HEK293 (cell line): ENCODE measurements at regions not wholly inside any gene's neighbourhood (a gene's known extent, or its start where the extent isn't known, plus 50 kb on each side); places are given as distances from the start of the nearest gene placed in this dataset.

Experiments
- CTCF ChIA-PET: fragments of 350-600 bp; formaldehyde crosslinking; extraction: SDS; loops from one replicate; lab custom pipeline; 2021; ENCODE audit warnings: antibody characterized with exemption; lab: Yijun Ruan, JAX
- POLR2A ChIA-PET: fragments of 300-600 bp; formaldehyde crosslinking; extraction: SDS; loops from one replicate; lab custom pipeline; 2020; ENCODE audit warnings: antibody characterized with exemption, inconsistent platforms; lab: Yijun Ruan, JAX
- H3K27ac ChIP-seq: fragments of 200-500 bp; sonication (Bioruptor generic); 2 replicates; pipeline ENCODE4 v1.5.1; 2014; ENCODE audit warnings: low read depth, low read length, control low read depth, inconsistent platforms; ENCODE audit errors: extremely low read depth
- H3K36me3 ChIP-seq, 2 experiments: fragments of 200-500 bp in 1 of 2; sonication (Bioruptor generic) in 1 of 2; 1 replicate in 1 of 2; 2 replicates in 1 of 2; pipeline ENCODE4 v1.5.1; 2014 to 2017; ENCODE audit warnings: inconsistent platforms in 2 of 2, low read length in 2 of 2; ENCODE audit not compliant: control insufficient read depth in 2 of 2, insufficient read depth in 1 of 2
- H3K4me1 ChIP-seq: fragments of 200-500 bp; sonication (Bioruptor generic); 2 replicates; pipeline ENCODE4 v1.5.1; 2014; ENCODE audit warnings: mild to moderate bottlenecking, low read length, inconsistent platforms; ENCODE audit not compliant: control insufficient read depth, insufficient read depth
- H3K4me3 ChIP-seq: 2 replicates; pipeline ENCODE4 v1.5.1; 2011; ENCODE audit warnings: low read depth, mild to moderate bottlenecking, control low read depth, low read length, moderate library complexity
- H3K9me3 ChIP-seq: fragments of 200-500 bp; sonication (Bioruptor generic); 2 replicates; pipeline ENCODE4 v1.5.1; 2014; ENCODE audit warnings: low read depth, low read length, inconsistent platforms; ENCODE audit not compliant: control insufficient read depth, insufficient read depth
- CTCF ChIP-seq: fragments of 450-650 bp; formaldehyde crosslinking; IDR thresholded peaks from 2 replicates; pipeline ENCODE4 v1.5.1; 2016; ENCODE audit warnings: missing biosample characterization, missing genetic modification characterization
- MYNN ChIP-seq: fragments of 450-650 bp; formaldehyde crosslinking; IDR thresholded peaks from 2 replicates; pipeline ENCODE4 v1.5.1; 2016; ENCODE audit warnings: missing biosample characterization, missing genetic modification characterization, borderline replicate concordance
- REST ChIP-seq: fragments of 450-650 bp; formaldehyde crosslinking; IDR thresholded peaks from 2 replicates; pipeline ENCODE4 v1.5.1; 2016; ENCODE audit warnings: missing biosample characterization, missing genetic modification characterization
- SP3 ChIP-seq: fragments of 450-650 bp; formaldehyde crosslinking; IDR thresholded peaks from 2 replicates; pipeline ENCODE4 v1.5.1; 2016; ENCODE audit warnings: missing biosample characterization, missing genetic modification characterization
- ZFP69B ChIP-seq: fragments of 450-650 bp; formaldehyde crosslinking; IDR thresholded peaks from 2 replicates; pipeline ENCODE4 v1.5.1; 2016; ENCODE audit warnings: missing biosample characterization, missing genetic modification characterization
- ZNF2 ChIP-seq: fragments of 450-650 bp; formaldehyde crosslinking; IDR thresholded peaks from 2 replicates; pipeline ENCODE4 v1.5.1; 2016; ENCODE audit warnings: missing biosample characterization, missing genetic modification characterization
- ZNF324 ChIP-seq: fragments of 450-650 bp; formaldehyde crosslinking; IDR thresholded peaks from 2 replicates; pipeline ENCODE4 v1.5.1; 2016; ENCODE audit warnings: missing biosample characterization, missing genetic modification characterization
- ZNF645 ChIP-seq: fragments of 450-650 bp; formaldehyde crosslinking; IDR thresholded peaks from 2 replicates; pipeline ENCODE4; 2016; ENCODE audit warnings: missing biosample characterization, missing genetic modification characterization
- ZNF654 ChIP-seq: fragments of 450-650 bp; formaldehyde crosslinking; IDR thresholded peaks from 2 replicates; pipeline ENCODE4 v1.5.1; 2016; ENCODE audit warnings: low read depth, missing biosample characterization, missing genetic modification characterization
- ZNF76 ChIP-seq: fragments of 450-650 bp; formaldehyde crosslinking; IDR thresholded peaks from 2 replicates; pipeline ENCODE4; 2016; ENCODE audit warnings: low read depth, missing biosample characterization, missing genetic modification characterization, borderline replicate concordance
- ZNF791 ChIP-seq: fragments of 450-650 bp; formaldehyde crosslinking; IDR thresholded peaks from 2 replicates; pipeline ENCODE4 v1.5.1; 2016; ENCODE audit warnings: missing biosample characterization, missing genetic modification characterization
- ZNF837 ChIP-seq: fragments of 450-650 bp; formaldehyde crosslinking; IDR thresholded peaks from 2 replicates; pipeline ENCODE4 v1.5.1; 2016; ENCODE audit warnings: missing biosample characterization, missing genetic modification characterization
- ZSCAN23 ChIP-seq: fragments of 450-650 bp; formaldehyde crosslinking; IDR thresholded peaks from 2 replicates; pipeline ENCODE4 v1.5.1; 2016; ENCODE audit warnings: missing biosample characterization, missing genetic modification characterization

GRCh38 chr17:70241071-70241470 is 71.7 kb downstream of the KCNJ2 start:
- ChIA-PET CTCF (no interaction called here), POLR2A (no interaction called here)
- peaks cover 10% of the 10 kb centered on the region for H3K4me1 ChIP-seq
- no peaks in the 10 kb centered on the region for H3K9me3 ChIP-seq
- H3K36me3 ChIP-seq = no peaks in the 10 kb centered on the region
- no peak overlapping the region for H3K4me3 ChIP-seq
- no peak overlapping the region for H3K27ac ChIP-seq
- TF ChIP-seq ZFP69B (no peak), ZNF654 (tag by site-specific recombination) (no peak), REST (tag by site-specific recombination) (no peak), ZSCAN23 (tag by site-specific recombination) (no peak)

GRCh38 chr17:70242781-70243437 is 73.6 kb downstream of the KCNJ2 start:
- Histone ChIP-seq H3K4me3 (no peak overlapping the region), H3K36me3 (no peaks in the 10 kb centered on the region), H3K4me1 (peaks cover 10% of the 10 kb centered on the region), H3K27ac (no peak overlapping the region), H3K9me3 (no peaks in the 10 kb centered on the region)
- TF ChIP-seq ZNF791 = no peak
- TF ChIP-seq ZNF324 = no peak
- no peak for TF ChIP-seq ZNF645 (tag by site-specific recombination)
- TF ChIP-seq ZNF2 (tag by site-specific recombination) = no peak
- TF ChIP-seq ZNF76 (tag by site-specific recombination) = no peak
- TF ChIP-seq ZNF837 = no peak
- no peak for TF ChIP-seq MYNN (tag by site-specific recombination)
- ChIA-PET CTCF (interaction anchor here (0.6 to 1.2 kb wide), 5 partner anchors 8 to 309 kb away, joined by 3 read pairs; no protein-coding TSS in a partner anchor), POLR2A (no interaction called here)

- TF ChIP-seq CTCF (tag by site-specific recombination) = 0 out of 2 replicates have a peak, but pooled peaks have one; percentile 6
- TF ChIP-seq SP3 = no peak
- no peak overlapping the region for H3K4me3 ChIP-seq
- no peak overlapping the region for H3K27ac ChIP-seq
- ChIA-PET POLR2A (no interaction called here), CTCF (interaction anchor here (0.6 to 0.8 kb wide), 2 partner anchors 9 to 50 kb away, joined by 3 read pairs; no protein-coding TSS in a partner anchor)
- H3K36me3 ChIP-seq = no peaks in the 10 kb centered on the region
- no peaks in the 10 kb centered on the region for H3K9me3 ChIP-seq
- no peaks in the 10 kb centered on the region for H3K4me1 ChIP-seq
These were observed 82.4 kb downstream of the KCNJ2 start for GRCh38 chr17:70251706-70252105.
